PFSK-1 (cell line): ENCODE measurements at regions not wholly inside any gene's neighbourhood (a gene's known extent, or its start where the extent isn't known, plus 50 kb on each side); places are given as distances from the start of the nearest gene placed in this dataset.

Experiments used
- FOXP2 ChIP-seq: optimal IDR thresholded peaks from 2 replicates; pipeline ENCODE3; 2011; ENCODE audit warnings: borderline replicate concordance, control low read depth, inconsistent platforms; ENCODE audit not compliant: insufficient read depth; ENCODE audit errors: extremely low read length, extremely low read depth
- POLR2AphosphoS5 ChIP-seq: IDR thresholded peaks from 2 replicates; pipeline ENCODE4 v1.6.1; 2012; ENCODE audit warnings: low read depth, mild to moderate bottlenecking, control low read depth, low read length, moderate library complexity
- TAF1 ChIP-seq: IDR thresholded peaks from 2 replicates; pipeline ENCODE4 v1.6.1; 2012; ENCODE audit warnings: low read length, control low read depth, borderline replicate concordance; ENCODE audit not compliant: insufficient read depth

DNA sequence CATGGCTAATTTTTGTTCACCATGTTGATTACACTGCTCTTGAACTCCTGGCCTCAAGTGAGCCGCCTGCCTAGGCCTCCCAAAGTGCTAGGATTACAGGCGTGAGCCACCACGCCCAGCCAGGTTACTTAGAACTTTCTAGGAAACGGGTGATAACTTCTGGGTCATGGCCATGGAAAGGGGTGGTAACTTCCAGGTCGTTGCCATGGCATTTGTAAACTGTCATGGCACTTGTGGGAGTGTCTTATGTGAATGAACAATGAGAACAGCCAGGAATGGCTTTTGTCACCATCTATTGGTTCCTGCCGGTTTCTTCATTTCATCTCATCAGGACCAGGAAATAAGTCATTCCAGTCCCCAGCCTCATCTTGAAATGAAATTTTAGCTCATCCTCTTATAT is 120.9 kb downstream of the SLC16A9 start:
- TF ChIP-seq FOXP2 = no peak
- no peak for TF ChIP-seq TAF1
- TF ChIP-seq POLR2AphosphoS5 = no peak
